Trophoblast cell (in vitro differentiated cells and primary cell): ENCODE measurements at regions not wholly inside any gene's neighbourhood (a gene's known extent, or its start where the extent isn't known, plus 50 kb on each side); places are given as distances from the start of the nearest gene placed in this dataset.

Experiments used
- DNase-seq, 2 donors: peaks; one replicate each; pipeline ENCODE4 v3.0.0-alpha.2; 2016
- H2AFZ ChIP-seq: 2 replicates; pipeline ENCODE4 v1.6.1; 2013; ENCODE audit warnings: low read length, moderate library complexity, mild to moderate bottlenecking; ENCODE audit not compliant: insufficient read depth, poor library complexity
- H2AK5ac ChIP-seq: 2 replicates; pipeline ENCODE4 v1.6.1; 2013; ENCODE audit warnings: mild to moderate bottlenecking, low read length
- H2BK120ac ChIP-seq: 2 replicates; pipeline ENCODE4 v1.6.1; 2013; ENCODE audit warnings: low read length, mild to moderate bottlenecking, moderate library complexity; ENCODE audit not compliant: insufficient read depth, poor library complexity
- H2BK12ac ChIP-seq: 2 replicates; pipeline ENCODE4 v1.6.1; 2013; ENCODE audit warnings: mild to moderate bottlenecking, low read length, moderate library complexity
- H2BK5ac ChIP-seq: 2 replicates; pipeline ENCODE4 v1.6.1; 2013; ENCODE audit warnings: low read length, low read depth, moderate library complexity, mild to moderate bottlenecking; ENCODE audit not compliant: poor library complexity
- H3K14ac ChIP-seq: 2 replicates; pipeline ENCODE4 v1.6.1; 2013; ENCODE audit warnings: mild to moderate bottlenecking, low read length
- H3K18ac ChIP-seq: 2 replicates; pipeline ENCODE4 v1.6.1; 2013; ENCODE audit warnings: mild to moderate bottlenecking, low read length
- H3K23ac ChIP-seq: 2 replicates; pipeline ENCODE4 v1.6.1; 2013; ENCODE audit warnings: low read length
- H3K27ac ChIP-seq: 2 replicates; pipeline ENCODE4 v1.5.1; 2013; ENCODE audit warnings: low read depth, mild to moderate bottlenecking, inconsistent platforms, low read length, moderate library complexity
- H3K27me3 ChIP-seq: 2 replicates; pipeline ENCODE4 v1.6.1; 2013; ENCODE audit warnings: inconsistent platforms, mild to moderate bottlenecking, low read length, moderate library complexity; ENCODE audit not compliant: insufficient read depth
- H3K36me3 ChIP-seq, 2 experiments: 1 replicate in 1 of 2; 2 replicates in 1 of 2; pipeline ENCODE4 v1.6.1; 2013; ENCODE audit warnings: low read length in 2 of 2, mild to moderate bottlenecking in 2 of 2, moderate library complexity in 1 of 2; ENCODE audit not compliant: insufficient read depth in 2 of 2, control insufficient read depth in 1 of 2
- H3K4ac ChIP-seq: 2 replicates; pipeline ENCODE4 v1.6.1; 2013; ENCODE audit warnings: low read depth, mild to moderate bottlenecking, low read length, moderate library complexity
- H3K4me1 ChIP-seq, 2 experiments: 1 replicate in 1 of 2; 2 replicates in 1 of 2; pipeline ENCODE4 v1.6.1; 2013; ENCODE audit warnings: low read length in 2 of 2, mild to moderate bottlenecking in 2 of 2, moderate library complexity in 1 of 2; ENCODE audit not compliant: insufficient read depth in 2 of 2, control insufficient read depth in 1 of 2
- H3K4me2 ChIP-seq: 2 replicates; pipeline ENCODE4 v1.6.1; 2013; ENCODE audit warnings: inconsistent platforms, mild to moderate bottlenecking, low read length, moderate library complexity
- H3K4me3 ChIP-seq: 2 replicates; pipeline ENCODE4 v1.5.1; 2013; ENCODE audit warnings: mild to moderate bottlenecking, low read depth, low read length, inconsistent platforms
- H3K79me1 ChIP-seq: one replicate; pipeline ENCODE4 v1.6.1; 2013; ENCODE audit warnings: low read length
- H3K79me2 ChIP-seq: 2 replicates; pipeline ENCODE4 v1.6.1; 2013; ENCODE audit warnings: low read length, mild to moderate bottlenecking; ENCODE audit not compliant: control insufficient read depth, insufficient read depth, poor library complexity
- H3K9ac ChIP-seq: 2 replicates; pipeline ENCODE4 v1.6.1; 2013; ENCODE audit warnings: mild to moderate bottlenecking, low read length
- H3K9me3 ChIP-seq: 2 replicates; pipeline ENCODE4 v1.6.1; 2013; ENCODE audit warnings: low read depth, mild to moderate bottlenecking, control low read depth, inconsistent platforms, low read length; ENCODE audit not compliant: insufficient read depth
- H4K12ac ChIP-seq: 2 replicates; pipeline ENCODE4 v1.6.1; 2013; ENCODE audit warnings: low read depth, mild to moderate bottlenecking, low read length, moderate library complexity
- H4K8ac ChIP-seq: 2 replicates; pipeline ENCODE4 v1.6.1; 2013; ENCODE audit warnings: low read depth, mild to moderate bottlenecking, low read length, moderate library complexity
- H4K91ac ChIP-seq: one replicate; pipeline ENCODE4 v1.6.1; 2013; ENCODE audit warnings: low read depth, mild to moderate bottlenecking, low read length, moderate library complexity
- WGBS: extraction: QIAGEN DNeasy Blood & Tissue Kit; methylation state at CpG from one replicate; pipeline ENCODE4 v1.1.7; 2013; ENCODE audit warnings: missing lambda C conversion rate; ENCODE audit not compliant: insufficient read length, insufficient coverage; ENCODE audit errors: extremely low coverage; 5-methylcytosine and 5-hydroxymethylcytosine counted together

DNA sequence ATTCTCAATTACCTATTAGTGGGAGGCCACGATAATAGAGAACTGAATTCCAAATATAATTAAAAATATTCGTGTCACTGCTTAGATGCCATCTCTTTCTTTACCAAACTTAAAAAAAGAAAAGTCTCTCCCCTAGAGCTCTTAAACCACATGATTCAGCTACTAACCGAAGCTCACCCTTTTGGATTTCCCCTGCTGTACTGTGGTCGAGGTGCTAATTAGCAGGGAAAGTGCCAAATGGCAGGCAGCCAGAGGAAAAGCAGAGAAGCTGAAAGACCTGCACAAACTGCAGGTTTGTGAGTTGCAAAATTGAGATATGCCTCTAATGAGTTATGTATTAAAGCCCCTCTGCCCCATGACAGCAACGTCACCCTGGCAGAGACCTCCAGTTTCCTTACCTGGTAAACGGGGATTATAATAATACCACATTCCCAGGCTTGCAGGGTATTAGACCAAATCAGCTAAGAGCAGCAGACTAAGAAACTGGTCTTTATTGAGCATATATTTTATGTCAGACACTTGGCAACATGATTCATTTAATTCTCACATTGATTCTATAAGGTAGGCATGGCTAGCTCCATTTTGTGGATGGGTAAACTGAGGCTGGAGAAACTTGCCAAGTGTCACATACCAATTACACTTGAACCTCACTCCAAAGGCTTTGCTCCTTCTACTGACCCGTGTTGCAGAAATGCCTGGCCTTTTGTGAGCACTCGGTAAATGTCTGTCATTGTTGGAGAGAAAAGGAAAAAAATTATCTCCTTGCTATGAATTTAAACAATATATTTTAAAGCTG is 259.7 kb downstream of the LPIN1 start:
- H3K23ac ChIP-seq: no peak overlapping the region
- H4K91ac ChIP-seq: no peak overlapping the region
- H3K4me2 ChIP-seq: no peak overlapping the region
- peak overlapping the region; percentile 44 for H3K9ac ChIP-seq
- no peak overlapping the region for H3K4ac ChIP-seq
- H3K4me1 ChIP-seq: peaks cover 0 to 6% of the 10 kb centered on the region in 2 experiments
- peak overlapping the region; percentile 24 for H2BK120ac ChIP-seq
- H3K18ac ChIP-seq: no peak overlapping the region
- no peaks in the 10 kb centered on the region for H3K27me3 ChIP-seq
- H4K8ac ChIP-seq: no peak overlapping the region
- no peaks in the 10 kb centered on the region for H3K9me3 ChIP-seq
- DNase-seq: no peak
- peak overlapping the region; percentile 34 for H3K14ac ChIP-seq
- H4K12ac ChIP-seq: no peak overlapping the region
- no peak overlapping the region for H3K4me3 ChIP-seq
- no peak overlapping the region for H2AK5ac ChIP-seq
- H2BK5ac ChIP-seq: no peak overlapping the region
- no peak overlapping the region for H2AFZ ChIP-seq
- no peaks in the 10 kb centered on the region for H3K79me2 ChIP-seq
- WGBS: no CpG with 5 or more reads among the region's 8 CpGs
- peaks cover 2% of the 10 kb centered on the region for H3K79me1 ChIP-seq
- peak overlapping the region; percentile 38 for H3K27ac ChIP-seq
- H3K36me3 ChIP-seq: no peaks in the 10 kb centered on the region
- H2BK12ac ChIP-seq: peak overlapping the region; percentile 17

DNA sequence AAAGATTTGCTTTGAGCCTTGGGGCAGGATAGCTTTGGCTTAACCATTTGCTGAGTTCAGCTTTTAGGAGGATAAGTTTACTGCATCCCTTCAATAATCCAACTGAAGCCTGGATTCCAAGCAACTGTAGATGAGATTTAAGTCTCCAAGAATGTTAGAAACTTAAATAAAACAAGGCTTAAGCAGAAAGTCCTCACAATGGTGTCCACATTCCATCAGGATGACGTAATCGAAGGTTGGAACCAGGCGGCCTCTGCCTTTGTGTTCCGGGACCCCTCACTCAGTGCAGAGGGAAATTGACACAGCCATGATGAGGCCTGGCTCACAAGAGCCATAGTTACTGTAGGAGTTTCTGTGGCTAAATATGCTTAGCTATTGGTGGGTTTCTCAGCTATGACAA is 260.4 kb downstream of the LPIN1 start:
- Histone ChIP-seq H3K27ac (peak overlapping the region; percentile 66), H3K36me3 (no peaks in the 10 kb centered on the region), H2BK12ac (no peak overlapping the region), H2AFZ (no peak overlapping the region), H3K9ac (no peak overlapping the region), H3K18ac (no peak overlapping the region), H4K12ac (no peak overlapping the region), H3K4ac (no peak overlapping the region), H3K27me3 (no peaks in the 10 kb centered on the region), H3K14ac (no peak overlapping the region), H3K79me1 (peaks cover 2% of the 10 kb centered on the region), H3K4me2 (no peak overlapping the region), H2BK5ac (no peak overlapping the region), H3K9me3 (no peaks in the 10 kb centered on the region), H3K79me2 (no peaks in the 10 kb centered on the region), H4K91ac (no peak overlapping the region), H3K4me1 (peaks cover 0 to 6% of the 10 kb centered on the region in 2 experiments), H2BK120ac (no peak overlapping the region), H3K23ac (no peak overlapping the region), H2AK5ac (no peak overlapping the region), H3K4me3 (no peak overlapping the region), H4K8ac (no peak overlapping the region)
- DNase-seq: no peak
- no CpG with 5 or more reads among the region's 4 CpGs for WGBS

DNA sequence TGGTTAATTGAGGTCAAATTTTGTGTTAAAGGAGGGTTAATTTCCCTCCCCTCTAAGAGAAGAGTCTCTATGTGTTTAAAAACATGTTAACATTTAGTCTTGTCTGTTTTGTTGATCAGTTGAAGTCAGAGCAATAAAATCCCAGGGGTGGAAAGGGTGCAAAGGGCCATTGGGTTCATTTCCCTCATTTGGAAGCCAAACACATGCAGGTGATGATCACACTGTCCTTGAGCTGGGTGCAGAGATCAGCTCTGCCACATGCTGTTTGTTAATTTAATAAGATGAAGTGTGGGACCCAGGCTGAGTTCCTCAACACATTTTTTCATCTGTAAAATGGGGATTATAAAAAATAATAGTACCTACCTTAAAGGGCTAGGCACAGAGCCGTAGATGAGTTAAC is 260.9 kb downstream of the LPIN1 start:
- Histone ChIP-seq H2BK12ac (peak overlapping the region; percentile 9), H3K4ac (no peak overlapping the region), H3K4me3 (no peak overlapping the region), H3K14ac (no peak overlapping the region), H3K18ac (no peak overlapping the region), H3K79me1 (peaks cover 2% of the 10 kb centered on the region), H3K4me1 (peaks cover 0 to 6% of the 10 kb centered on the region in 2 experiments), H3K23ac (no peak overlapping the region), H2AFZ (no peak overlapping the region), H3K79me2 (no peaks in the 10 kb centered on the region), H3K9ac (no peak overlapping the region), H2BK5ac (no peak overlapping the region), H2AK5ac (no peak overlapping the region), H4K12ac (no peak overlapping the region), H3K9me3 (no peaks in the 10 kb centered on the region), H3K36me3 (no peaks in the 10 kb centered on the region), H3K27me3 (no peaks in the 10 kb centered on the region), H4K8ac (peak overlapping the region; percentile 6), H2BK120ac (no peak overlapping the region), H4K91ac (no peak overlapping the region), H3K27ac (no peak overlapping the region), H3K4me2 (no peak overlapping the region)
- DNase-seq: no peak
- WGBS: no CpG with 5 or more reads among the region's 1 CpG

DNA sequence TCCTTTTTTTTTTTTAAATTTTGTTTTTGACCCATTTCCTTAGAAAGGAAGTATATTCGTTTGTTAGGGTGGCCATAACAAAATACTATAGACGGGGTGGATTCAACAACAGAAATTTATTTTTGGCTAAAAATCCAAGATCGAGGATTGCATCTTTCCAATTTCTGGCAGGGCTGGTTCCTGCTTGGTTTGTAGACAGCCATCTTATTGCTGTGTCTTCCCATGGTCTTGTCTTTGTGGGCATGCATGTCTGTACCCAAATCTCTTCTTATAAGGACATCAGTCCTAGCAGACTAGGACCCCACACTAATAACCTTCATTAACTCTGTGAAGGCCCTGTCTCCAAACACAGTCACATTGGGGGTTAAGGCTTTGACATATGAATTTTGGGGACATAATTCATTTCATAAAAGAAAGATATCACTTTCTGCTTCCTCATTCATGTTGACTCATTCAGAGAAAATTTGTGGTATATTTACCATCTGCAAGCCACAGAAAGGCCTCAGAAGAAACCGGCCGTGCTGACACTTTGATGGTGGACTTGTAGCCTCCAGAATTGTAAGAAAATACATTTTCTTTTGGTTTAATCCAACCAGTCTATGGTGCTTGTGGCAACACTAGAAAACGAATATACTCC is 262.1 kb downstream of the LPIN1 start:
- H3K23ac ChIP-seq: no peak overlapping the region
- H3K9ac ChIP-seq: no peak overlapping the region
- WGBS: no CpG with 5 or more reads among the region's 6 CpGs
- H4K8ac ChIP-seq: no peak overlapping the region
- no peaks in the 10 kb centered on the region for H3K27me3 ChIP-seq
- H3K79me2 ChIP-seq: no peaks in the 10 kb centered on the region
- no peak overlapping the region for H3K18ac ChIP-seq
- H2AFZ ChIP-seq: no peak overlapping the region
- H4K91ac ChIP-seq: no peak overlapping the region
- H3K4ac ChIP-seq: no peak overlapping the region
- DNase-seq: no peak
- H3K4me2 ChIP-seq: no peak overlapping the region
- no peak overlapping the region for H4K12ac ChIP-seq
- H2BK120ac ChIP-seq: no peak overlapping the region
- no peaks in the 10 kb centered on the region for H3K36me3 ChIP-seq
- peaks cover 2% of the 10 kb centered on the region for H3K79me1 ChIP-seq
- no peak overlapping the region for H3K4me3 ChIP-seq
- H3K27ac ChIP-seq: no peak overlapping the region
- no peak overlapping the region for H2BK5ac ChIP-seq
- no peak overlapping the region for H2AK5ac ChIP-seq
- H3K14ac ChIP-seq: no peak overlapping the region
- H2BK12ac ChIP-seq: no peak overlapping the region
- H3K9me3 ChIP-seq: no peaks in the 10 kb centered on the region
- H3K4me1 ChIP-seq: peaks cover 0 to 6% of the 10 kb centered on the region in 2 experiments
